ENCODE measurements at regions not wholly inside any gene's neighbourhood (a gene's known extent, or its start where the extent isn't known, plus 50 kb on each side); places are given as distances from the start of the nearest gene placed in this dataset.

DNA sequence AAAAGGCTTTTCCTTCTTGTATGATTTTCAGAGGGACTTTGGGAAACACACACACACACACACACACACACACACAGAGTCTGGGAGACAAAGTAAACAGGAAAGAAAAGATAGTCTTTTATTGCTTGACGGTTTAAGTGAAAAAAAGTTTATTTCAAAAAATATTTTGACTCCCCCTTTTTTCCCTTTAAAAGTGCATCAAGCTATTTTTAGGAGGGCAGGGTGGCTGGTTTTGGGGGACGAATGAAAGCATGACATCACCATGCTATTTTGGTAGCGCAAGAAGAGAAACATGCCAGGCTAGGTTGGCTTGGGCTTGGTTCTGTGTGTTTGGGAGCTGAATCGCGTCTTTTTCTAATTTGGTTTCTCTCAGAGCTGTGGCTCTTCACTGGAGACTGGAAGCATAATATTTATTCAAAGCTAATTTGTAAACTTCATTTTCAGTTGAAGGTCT is 129.2 kb downstream of the BAMBI start:
- no peak for DNase-seq (ENCODE audit: low spot score)
- TF ChIP-seq, protein P1, sequence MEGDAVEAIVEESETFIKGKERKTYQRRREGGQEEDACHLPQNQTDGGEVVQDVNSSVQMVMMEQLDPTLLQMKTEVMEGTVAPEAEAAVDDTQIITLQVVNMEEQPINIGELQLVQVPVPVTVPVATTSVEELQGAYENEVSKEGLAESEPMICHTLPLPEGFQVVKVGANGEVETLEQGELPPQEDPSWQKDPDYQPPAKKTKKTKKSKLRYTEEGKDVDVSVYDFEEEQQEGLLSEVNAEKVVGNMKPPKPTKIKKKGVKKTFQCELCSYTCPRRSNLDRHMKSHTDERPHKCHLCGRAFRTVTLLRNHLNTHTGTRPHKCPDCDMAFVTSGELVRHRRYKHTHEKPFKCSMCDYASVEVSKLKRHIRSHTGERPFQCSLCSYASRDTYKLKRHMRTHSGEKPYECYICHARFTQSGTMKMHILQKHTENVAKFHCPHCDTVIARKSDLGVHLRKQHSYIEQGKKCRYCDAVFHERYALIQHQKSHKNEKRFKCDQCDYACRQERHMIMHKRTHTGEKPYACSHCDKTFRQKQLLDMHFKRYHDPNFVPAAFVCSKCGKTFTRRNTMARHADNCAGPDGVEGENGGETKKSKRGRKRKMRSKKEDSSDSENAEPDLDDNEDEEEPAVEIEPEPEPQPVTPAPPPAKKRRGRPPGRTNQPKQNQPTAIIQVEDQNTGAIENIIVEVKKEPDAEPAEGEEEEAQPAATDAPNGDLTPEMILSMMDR (IDR thresholded peaks at IDR 0.05; ENCODE audit: extremely low read depth, missing control alignments) = no peak

DNA sequence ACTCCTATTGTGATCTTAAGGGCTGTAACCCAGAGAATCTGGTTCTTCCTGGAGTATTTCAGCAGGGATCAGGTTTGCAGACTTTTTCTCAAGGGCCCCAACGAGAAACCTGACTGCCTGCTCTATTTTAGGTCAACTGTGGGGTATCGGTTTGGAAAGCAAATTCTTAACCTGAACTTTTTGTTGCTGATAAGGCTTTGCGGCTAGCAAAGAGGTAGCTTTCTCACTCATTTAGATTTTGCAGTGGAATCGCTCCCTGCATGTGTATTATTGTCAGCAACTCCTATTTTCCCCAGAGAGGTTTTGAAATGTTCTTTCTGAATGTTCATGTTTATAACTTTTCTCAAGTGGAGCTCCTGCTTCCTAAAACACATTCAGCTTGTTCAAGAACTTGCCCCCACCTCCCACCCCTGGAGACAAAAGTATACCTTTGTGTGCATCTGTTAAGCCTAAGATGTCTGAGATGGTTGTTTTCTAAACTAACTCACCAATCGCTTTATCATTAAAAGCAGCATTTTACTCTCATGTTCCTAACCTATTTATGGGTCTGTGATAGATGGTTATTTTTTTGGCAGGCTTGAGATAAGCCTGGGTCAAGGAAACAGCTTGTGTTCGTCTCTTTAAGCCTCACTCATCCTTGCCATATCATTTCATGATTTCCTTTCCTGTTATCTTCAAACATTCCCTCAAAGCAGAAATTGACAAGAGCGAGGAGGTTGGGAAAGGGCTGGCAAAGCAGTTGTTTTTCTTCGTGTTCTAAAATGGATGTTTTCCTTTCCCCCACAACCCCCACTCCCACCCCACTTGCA is 129.8 kb downstream of the BAMBI start:
- TF ChIP-seq, protein P1 (IDR thresholded peaks at IDR 0.05; ENCODE audit: extremely low read depth, missing control alignments) = no peak
- no peak for DNase-seq (ENCODE audit: low spot score)

DNA sequence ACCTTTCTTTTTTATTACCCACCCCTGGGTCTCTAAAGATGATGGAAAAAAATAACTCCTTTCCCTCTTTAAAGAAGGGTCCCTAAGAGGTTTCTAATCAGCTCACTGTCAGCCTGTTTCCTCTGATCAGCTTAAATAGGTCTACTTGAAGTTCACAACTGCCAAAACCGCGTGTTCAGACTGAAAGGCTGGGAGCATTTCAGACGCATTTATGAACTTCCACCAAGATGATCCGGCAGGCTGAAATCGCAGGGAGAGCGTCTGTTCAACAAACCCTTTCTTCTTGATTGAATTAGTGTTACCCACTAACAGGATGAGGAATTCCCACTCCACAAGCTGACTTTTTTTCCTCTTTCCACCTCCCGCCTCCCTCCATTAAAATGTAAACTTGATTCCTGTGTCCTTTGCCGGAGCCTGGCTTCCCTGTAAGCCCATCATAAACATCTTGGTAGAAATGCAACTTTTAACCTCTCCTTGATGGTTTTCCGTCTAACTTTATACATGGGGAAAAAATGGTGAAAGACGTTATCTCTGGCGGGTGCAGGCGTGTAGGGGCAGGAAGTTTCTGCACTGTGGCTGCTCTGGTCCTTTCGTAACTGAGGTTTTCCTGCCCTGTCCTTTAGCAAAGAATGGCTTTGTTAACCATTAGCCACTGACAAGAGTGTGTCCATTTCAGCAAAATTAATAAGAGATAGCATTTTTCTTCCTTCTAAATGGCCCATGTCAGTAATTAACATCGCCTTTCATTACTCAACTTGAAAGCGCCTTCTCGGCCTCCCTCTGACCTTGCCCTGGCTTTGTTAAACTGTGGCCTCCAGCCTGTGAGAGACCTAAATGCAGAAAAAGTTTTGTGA is 130.7 kb downstream of the BAMBI start:
- DNase-seq (ENCODE audit: low spot score) = no peak
- TF ChIP-seq, protein P1 (IDR thresholded peaks at IDR 0.05; ENCODE audit: extremely low read depth, missing control alignments) = no peak

DNA sequence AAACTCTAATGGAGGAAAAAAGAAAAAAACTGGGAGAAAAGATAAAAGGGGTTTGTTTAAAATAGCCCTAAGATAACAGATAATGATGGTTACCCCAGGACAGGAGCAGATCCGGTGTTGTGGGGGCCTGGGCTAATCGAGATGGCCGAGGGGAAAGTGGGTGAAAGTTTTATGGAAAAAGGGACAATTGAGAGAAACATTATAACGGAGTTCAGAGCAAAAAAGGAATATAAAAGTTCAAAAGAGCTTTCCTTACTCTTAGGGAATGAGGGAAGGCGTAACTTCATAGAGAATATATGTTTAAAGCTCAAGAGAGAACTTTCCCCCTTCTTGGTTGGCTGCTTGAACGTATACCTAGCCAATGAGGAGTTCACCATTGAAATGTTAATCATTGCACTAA is 131.4 kb downstream of the BAMBI start:
- TF ChIP-seq, protein P1 (IDR thresholded peaks at IDR 0.05; ENCODE audit: extremely low read depth, missing control alignments) = no peak
- no peak for DNase-seq (ENCODE audit: low spot score)

DNA sequence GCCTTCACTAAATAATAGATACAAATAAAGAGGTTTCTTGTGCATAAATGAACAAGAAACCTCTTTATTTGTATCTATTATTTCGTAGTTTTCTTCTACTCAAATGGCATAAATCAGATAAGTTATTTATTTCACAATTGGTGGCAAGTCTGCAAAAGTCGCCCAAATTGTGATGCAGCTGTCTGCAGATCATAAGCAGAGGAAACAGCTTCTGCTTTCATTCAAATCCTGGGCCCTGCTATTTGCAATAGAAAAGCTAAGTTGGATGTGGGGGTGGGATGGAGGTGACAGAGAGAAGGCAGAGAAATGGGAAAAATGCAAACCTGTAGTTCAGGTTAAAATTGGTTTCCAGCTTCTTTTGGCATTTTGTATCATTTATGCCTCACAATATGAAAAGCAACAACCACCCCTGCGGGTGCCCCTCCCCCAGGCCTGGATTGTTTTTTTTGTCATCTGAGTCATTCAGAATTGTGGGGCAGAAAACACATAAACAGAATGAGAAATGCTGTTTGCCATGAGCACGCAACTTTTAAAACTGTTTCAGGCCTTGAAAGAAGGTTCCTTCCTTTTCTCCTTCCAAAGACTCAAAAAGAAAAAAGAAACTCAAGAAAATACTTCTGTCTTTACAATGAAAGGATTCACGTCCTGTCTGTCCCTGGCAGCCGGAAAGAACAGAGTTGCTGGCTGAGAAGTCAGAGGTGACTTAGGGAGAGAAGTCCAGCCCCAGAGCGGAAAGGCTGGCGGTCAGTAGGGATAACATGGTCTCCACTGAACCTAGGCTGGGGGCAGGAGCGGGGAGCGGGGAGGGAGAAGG is 132.9 kb downstream of the BAMBI start:
- no peak for DNase-seq (ENCODE audit: low spot score)
- TF ChIP-seq, protein P1 (IDR thresholded peaks at IDR 0.05; ENCODE audit: extremely low read depth, missing control alignments) = no peak

DNA sequence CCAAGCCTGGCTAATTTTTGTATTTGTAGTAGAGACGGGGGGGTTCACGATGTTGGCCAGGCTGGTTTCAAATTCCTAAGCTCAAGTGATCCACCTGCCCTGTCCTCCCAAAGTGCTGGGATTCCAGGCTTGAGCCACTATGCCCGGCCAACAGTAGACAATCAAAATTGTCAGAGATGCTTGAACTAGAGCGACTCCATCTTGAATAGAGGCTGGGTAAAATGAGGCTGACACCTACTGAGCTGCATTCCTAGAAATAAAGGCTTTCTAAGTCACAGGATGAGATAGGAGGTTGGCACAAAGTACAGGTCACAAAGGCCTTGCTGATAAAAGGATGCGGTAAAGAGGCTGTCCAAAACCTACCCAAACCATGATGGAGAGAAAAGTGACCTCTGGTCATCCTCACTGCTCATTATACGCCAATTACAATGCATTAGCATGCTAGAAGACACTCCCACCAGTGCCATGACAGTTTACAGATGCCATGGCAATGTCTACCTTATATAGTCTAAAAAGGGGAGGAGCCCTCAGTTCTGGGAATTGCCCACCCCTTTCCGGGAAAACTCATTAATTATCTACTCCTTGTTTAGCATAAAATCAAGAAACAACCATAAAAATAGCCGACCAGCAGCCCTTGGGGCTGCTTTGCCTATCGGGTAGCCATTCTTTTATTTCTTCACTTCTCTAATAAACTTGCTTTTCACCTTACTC is 134.5 kb downstream of the BAMBI start:
- no peak for DNase-seq (ENCODE audit: low spot score)
- TF ChIP-seq, protein P1 (IDR thresholded peaks at IDR 0.05; ENCODE audit: extremely low read depth, missing control alignments) = no peak
